Breast epithelium (tissue), 4 donors: ENCODE measurements at regions not wholly inside any gene's neighbourhood (a gene's known extent, or its start where the extent isn't known, plus 50 kb on each side); places are given as distances from the start of the nearest gene placed in this dataset.

Source experiments
- DNase-seq, 2 donors: peaks; one replicate each; pipeline ENCODE4 v3.0.0-alpha.2; 2019; ENCODE audit warnings: low spot score in 2 of 2
- H3K27ac ChIP-seq, 2 donors: fragments of 200-600 bp; sonication (generic) in 1 of 2; one replicate each; pipeline ENCODE4 v1.5.1; 2016 to 2019; ENCODE audit warnings: mild to moderate bottlenecking in 1 of 2
- H3K27me3 ChIP-seq, 2 donors: fragments of 200-600 bp; sonication (generic) in 1 of 2; one replicate each; pipeline versions ENCODE4 v1.5.1 to v1.6.0; 2017 to 2019; ENCODE audit warnings: control low read depth in 1 of 2, mild to moderate bottlenecking in 1 of 2
- H3K36me3 ChIP-seq: fragments of 200-600 bp; one replicate; pipeline ENCODE4 v1.5.1; 2019
- H3K4me1 ChIP-seq, 2 donors: fragments of 200-600 bp; sonication (generic); one replicate each; pipeline ENCODE4 v1.5.1; 2016 to 2019; ENCODE audit warnings: control low read depth in 1 of 2
- H3K4me3 ChIP-seq, 3 donors: fragments of 200-600 bp; sonication (generic); 1 replicate in 2 of 3; 2 replicates in 1 of 3; pipeline ENCODE4 v1.5.1; 2016 to 2019; ENCODE audit warnings: mild to moderate bottlenecking in 3 of 3, moderate library complexity in 2 of 3
- H3K9me3 ChIP-seq, 2 donors: fragments of 200-600 bp; sonication (generic) in 1 of 2; one replicate each; pipeline ENCODE4 v1.5.1; 2016 to 2019; ENCODE audit warnings: control low read depth in 1 of 2
- CTCF ChIP-seq, 3 donors: fragments of 450-650 bp; IDR thresholded peaks; one replicate each; pipeline ENCODE4 v1.5.1; 2016 to 2017; ENCODE audit warnings: antibody characterized with exemption in 3 of 3, mild to moderate bottlenecking in 3 of 3, moderate library complexity in 3 of 3
- POLR2A ChIP-seq: fragments of 450-650 bp; IDR thresholded peaks from one replicate; pipeline ENCODE4 v1.6.1; 2016; ENCODE audit warnings: antibody characterized with exemption, mild to moderate bottlenecking, moderate library complexity
- POLR2AphosphoS5 ChIP-seq, 3 donors: sonication (generic); formaldehyde crosslinking; IDR thresholded peaks; one replicate each; pipeline ENCODE4 v1.6.1; 2017; ENCODE audit warnings: antibody characterized with exemption in 3 of 3
- intact Hi-C: fragments of 100-400 bp; cut with DNase I; formaldehyde crosslinking; loops from one replicate; pipeline ENCODE4 v1.15.1; 2023; ENCODE audit warnings: low total_unique reads

DNA sequence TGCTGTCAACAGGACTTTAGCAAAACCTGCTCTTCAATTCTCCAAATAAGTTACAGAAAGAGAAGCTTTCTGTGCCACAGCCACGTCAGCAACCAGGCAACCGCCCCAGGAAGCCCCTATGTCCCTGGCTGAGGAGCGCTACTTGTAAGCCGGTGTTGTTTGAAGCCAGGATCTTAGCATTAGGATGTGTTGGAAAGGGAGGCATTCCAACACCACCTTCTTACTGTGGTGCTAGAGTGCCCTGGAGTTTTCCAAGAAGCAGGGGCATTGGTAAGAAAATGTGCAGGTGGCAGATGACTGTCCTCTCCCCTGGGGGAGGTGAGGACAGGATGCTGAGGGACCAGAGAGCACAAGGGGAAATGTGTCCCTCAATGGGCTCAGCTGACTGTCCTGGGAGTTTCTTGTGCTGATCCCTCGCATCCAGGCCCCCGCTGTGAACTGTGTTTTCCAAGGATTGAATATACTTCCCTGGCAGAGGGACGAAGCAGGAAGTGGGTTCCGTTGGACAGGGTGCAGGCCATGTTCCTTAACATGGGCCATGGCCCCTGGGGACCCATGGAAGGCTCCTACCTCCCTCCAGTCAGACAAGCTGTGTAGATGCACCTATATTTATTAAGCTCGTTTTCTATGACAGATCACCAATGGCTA, 139.6 kb upstream of the GDF10 start:
- no peak for TF ChIP-seq POLR2AphosphoS5 (IDR thresholded peaks at IDR 0.05)
- no peak for TF ChIP-seq POLR2A
- no peak for TF ChIP-seq CTCF (IDR thresholded peaks at IDR 0.05)
- peaks cover 0 to 3% of the 10 kb centered on the region in 2 donors for H3K4me1 ChIP-seq
- intact Hi-C loops = no loop called here

DNA sequence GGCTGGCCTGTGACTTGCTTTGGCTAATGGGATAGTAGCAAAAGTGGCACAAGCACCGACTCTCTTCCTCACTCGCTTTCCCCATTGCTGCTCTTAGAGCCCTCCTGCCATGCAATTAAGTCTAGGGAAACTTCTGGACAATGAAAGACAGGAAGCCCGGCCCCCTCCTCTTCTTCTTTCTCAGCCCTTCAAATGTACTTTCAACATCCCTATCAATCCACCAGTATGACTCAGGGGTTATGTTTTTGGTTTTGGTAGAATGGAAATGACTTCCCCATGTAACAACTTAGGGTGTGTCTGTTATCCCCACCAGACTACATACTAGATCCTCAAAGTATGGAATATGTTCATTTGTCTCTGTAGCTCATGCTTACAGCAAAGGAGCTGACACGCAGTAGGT, 139.0 kb upstream of the GDF10 start:
- Histone ChIP-seq H3K27ac (no peak overlapping the region), H3K4me3 (no peak overlapping the region), H3K27me3 (no peaks in the 10 kb centered on the region), H3K36me3 (no peaks in the 10 kb centered on the region), H3K9me3 (no peaks in the 10 kb centered on the region), H3K4me1 (peaks cover 0 to 6% of the 10 kb centered on the region in 2 donors)
- intact Hi-C loops = no loop called here
- TF ChIP-seq POLR2A (no peak), CTCF (IDR thresholded peaks at IDR 0.05) (no peak), POLR2AphosphoS5 (IDR thresholded peaks at IDR 0.05) (no peak)
- DNase-seq = no peak

More for the DNA sequence above, 139.6 kb upstream of the GDF10 start:
- no peak for DNase-seq
- Histone ChIP-seq H3K27me3 (no peaks in the 10 kb centered on the region), H3K36me3 (no peaks in the 10 kb centered on the region), H3K9me3 (peaks cover 3 to 5% of the 10 kb centered on the region in 2 donors), H3K27ac (no peak overlapping the region), H3K4me3 (no peak overlapping the region)

GRCh38 chr10:47161465-47161864, 138.5 kb upstream of the GDF10 start:
- H3K36me3 ChIP-seq = no peaks in the 10 kb centered on the region
- no peak overlapping the region for H3K27ac ChIP-seq
- H3K9me3 ChIP-seq = no peaks in the 10 kb centered on the region
- H3K4me3 ChIP-seq = no peak overlapping the region
- H3K27me3 ChIP-seq = no peaks in the 10 kb centered on the region
- H3K4me1 ChIP-seq = peaks cover 0 to 11% of the 10 kb centered on the region in 2 donors
- no peak for TF ChIP-seq POLR2AphosphoS5 (IDR thresholded peaks at IDR 0.05)
- no peak for DNase-seq
- intact Hi-C loops = no loop called here

DNA sequence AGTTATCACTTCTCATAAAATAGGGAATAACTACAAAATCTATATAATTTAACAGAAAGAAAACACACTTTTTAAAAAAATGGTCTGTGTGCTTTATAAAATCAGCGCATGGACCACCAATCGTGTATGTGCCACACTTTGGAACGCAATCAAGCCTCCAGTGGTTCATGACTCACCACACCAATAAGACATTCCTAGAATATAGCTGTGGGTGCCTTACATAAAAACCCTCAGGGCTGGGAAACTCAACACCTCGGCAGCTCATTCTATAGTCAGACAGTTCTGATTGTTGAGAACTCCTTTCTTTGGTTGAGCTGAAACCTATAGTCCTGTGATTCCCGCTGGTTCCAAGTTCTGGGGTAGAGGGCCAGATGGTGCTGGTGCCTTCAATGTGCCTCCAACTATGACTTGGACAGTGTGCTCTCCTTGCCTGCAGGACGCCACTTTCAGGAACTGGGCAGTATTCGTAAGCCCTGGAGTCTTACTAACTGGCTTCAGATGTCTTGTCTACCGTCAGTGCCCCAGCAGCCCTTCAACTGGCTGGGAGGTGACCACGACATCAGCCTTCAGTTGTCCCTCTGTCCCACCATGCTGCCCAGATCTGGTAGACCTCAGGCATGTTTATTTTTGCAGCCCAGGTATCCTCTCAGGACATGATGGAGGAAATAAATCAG, 135.7 kb upstream of the GDF10 start:
- intact Hi-C loops = no loop called here
- no peaks in the 10 kb centered on the region for H3K27me3 ChIP-seq
- H3K4me3 ChIP-seq = no peak overlapping the region
- no peaks in the 10 kb centered on the region for H3K36me3 ChIP-seq
- H3K4me1 ChIP-seq = peaks cover 5 to 14% of the 10 kb centered on the region in 2 donors
- DNase-seq = no peak
- H3K27ac ChIP-seq = no peak overlapping the region
- no peak for TF ChIP-seq POLR2AphosphoS5 (IDR thresholded peaks at IDR 0.05)
- no peak for TF ChIP-seq POLR2A
- no peak for TF ChIP-seq CTCF (IDR thresholded peaks at IDR 0.05)
- no peaks in the 10 kb centered on the region for H3K9me3 ChIP-seq

- no peak overlapping the region for H3K4me3 ChIP-seq
- intact Hi-C loops = no loop called here
- H3K4me1 ChIP-seq = peaks cover 5 to 14% of the 10 kb centered on the region in 2 donors
- H3K27ac ChIP-seq = no peak overlapping the region
- DNase-seq = no peak
- TF ChIP-seq POLR2A = no peak
- TF ChIP-seq CTCF (IDR thresholded peaks at IDR 0.05) = no peak
- TF ChIP-seq POLR2AphosphoS5 (IDR thresholded peaks at IDR 0.05) = no peak
- H3K36me3 ChIP-seq = no peaks in the 10 kb centered on the region
- H3K27me3 ChIP-seq = no peaks in the 10 kb centered on the region
- H3K9me3 ChIP-seq = no peaks in the 10 kb centered on the region
Measured at GRCh38 chr10:47164800-47165128, 135.2 kb upstream of the GDF10 start.
